ENCODE measurements at regions not wholly inside any gene's neighbourhood (a gene's known extent, or its start where the extent isn't known, plus 50 kb on each side); places are given as distances from the start of the nearest gene placed in this dataset.

- no peak for TF ChIP-seq CTCF (IDR thresholded peaks at IDR 0.05; ENCODE audit: poor library complexity, severe bottlenecking)
- no peak for TF ChIP-seq RAD21 (conservative IDR thresholded peaks at IDR 0.05)
- no peak for TF ChIP-seq POLR2AphosphoS5 (IDR thresholded peaks at IDR 0.05)
- TF ChIP-seq EZH2 (IDR thresholded peaks at IDR 0.05; ENCODE audit: borderline replicate concordance, insufficient read depth, low read length, poor library complexity, severe bottlenecking): no peak
- no peak for TF ChIP-seq MXI1 (conservative IDR thresholded peaks at IDR 0.05; ENCODE audit: poor library complexity, severe bottlenecking)
Measured at GRCh38 chr6:17200395-17200794, 80.8 kb upstream of the RBM24 start.
